ENCODE measurements at regions not wholly inside any gene's neighbourhood (a gene's known extent, or its start where the extent isn't known, plus 50 kb on each side); places are given as distances from the start of the nearest gene placed in this dataset.

DNA sequence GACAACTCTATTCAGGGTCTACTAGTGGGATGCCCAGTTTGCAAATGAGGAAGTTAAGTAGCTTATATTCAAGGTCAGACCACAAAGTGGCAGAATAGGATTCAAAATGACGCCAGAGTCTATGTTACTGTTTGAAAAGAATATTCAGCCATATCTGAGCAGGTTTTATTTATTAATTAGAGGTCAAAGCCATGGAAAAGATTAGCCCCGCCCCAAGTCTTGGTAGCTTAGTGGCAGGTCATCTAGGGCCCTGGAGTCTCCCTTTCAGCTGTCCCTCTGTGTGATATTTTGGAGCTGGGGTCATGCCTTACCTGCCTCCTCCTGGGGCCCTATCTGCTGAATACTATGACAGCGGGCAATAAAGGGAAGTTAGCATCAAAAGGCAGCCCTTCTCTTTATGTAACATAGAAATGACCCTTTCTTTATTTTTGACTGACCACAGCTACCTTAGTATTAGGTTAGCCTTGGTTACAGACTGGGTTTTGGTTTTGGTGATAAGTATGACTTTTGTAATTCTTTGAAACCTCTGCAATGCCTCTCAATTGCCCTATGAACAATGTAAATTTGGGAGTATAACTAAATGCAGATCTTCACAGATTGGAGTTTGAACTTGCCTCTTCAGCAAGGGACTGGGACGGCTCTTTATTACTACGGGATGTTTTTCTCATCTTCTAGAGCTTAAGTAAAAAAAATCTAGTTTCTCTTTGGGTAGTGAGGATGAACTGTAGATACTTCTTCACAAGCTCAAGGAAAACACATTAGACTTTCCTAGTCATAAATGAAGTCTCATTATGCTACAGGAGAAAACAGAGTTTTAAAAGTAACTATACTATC, 153.0 kb upstream of the ITGA4 start:
- DNase-seq (ENCODE audit: low read depth in 3 of 3, low spot score in 1 of 3): no peak

GRCh38 chr2:181305301-181306123, 151.7 kb upstream of the ITGA4 start:
- DNase-seq (ENCODE audit: low read depth in 3 of 3, low spot score in 1 of 3): no peak

- DNase-seq (ENCODE audit: low read depth in 3 of 3, low spot score in 1 of 3): no peak
These were observed 150.4 kb upstream of the ITGA4 start for GRCh38 chr2:181306785-181307184.

DNA sequence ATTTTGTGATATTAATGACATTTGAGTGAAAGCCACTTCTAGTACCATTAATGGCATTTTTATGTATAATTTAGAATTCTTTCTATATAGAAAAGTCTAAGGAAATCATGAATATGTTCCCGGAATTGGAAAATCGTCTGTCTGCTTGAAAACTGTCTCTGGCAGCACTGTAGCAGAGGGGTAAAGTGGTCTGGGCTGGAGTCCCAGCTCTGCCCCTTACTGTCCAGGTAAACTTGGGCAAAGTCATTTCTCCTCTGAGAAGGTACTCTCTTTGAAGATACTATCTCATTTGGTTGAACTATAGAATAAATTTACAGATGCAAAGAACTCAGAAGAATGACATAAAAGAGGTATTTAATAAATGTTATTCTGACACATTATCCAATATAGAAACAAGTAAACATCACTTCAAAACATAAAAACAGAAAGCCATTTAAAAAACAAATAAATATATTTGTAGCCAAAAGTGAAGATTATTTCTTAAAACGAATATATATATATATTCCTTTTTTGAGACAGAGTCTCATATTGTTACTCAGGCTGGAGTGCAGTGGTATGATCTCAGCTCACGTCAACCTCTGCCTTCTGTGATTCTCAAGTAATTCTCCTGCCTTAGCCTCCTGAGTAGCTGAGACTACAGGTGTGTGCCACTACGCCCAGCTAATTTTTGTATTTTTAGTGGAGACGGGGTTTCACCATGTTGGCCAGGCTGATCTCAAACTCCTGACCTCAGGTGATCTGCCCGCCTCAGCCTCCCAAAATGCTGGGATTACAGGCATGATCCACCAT, 149.8 kb upstream of the ITGA4 start:
- no peak for DNase-seq (ENCODE audit: low read depth in 3 of 3, low spot score in 1 of 3)

- DNase-seq (ENCODE audit: low read depth in 3 of 3, low spot score in 1 of 3): no peak
These were observed 148.2 kb upstream of the ITGA4 start for GRCh38 chr2:181308766-181309515.

DNA sequence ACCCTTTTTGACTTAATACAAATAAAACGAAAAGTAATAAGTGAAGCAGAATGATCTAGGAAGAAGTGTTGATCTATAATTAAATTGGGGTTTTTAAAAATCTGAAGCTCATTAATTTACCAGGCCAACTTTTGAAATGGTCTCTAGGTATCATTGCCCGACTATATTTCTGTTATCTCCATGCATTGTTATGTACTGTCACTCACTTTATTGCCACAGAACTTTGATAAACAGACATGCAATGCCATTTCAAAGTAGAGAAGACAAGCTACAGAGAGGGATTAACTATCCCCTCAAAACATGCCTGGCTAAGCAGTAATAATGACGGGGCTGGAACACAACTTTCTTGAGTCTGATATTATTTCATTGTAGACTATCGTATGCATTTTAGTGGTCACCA, 147.6 kb upstream of the ITGA4 start:
- DNase-seq (ENCODE audit: low read depth in 3 of 3, low spot score in 1 of 3): no peak

DNA sequence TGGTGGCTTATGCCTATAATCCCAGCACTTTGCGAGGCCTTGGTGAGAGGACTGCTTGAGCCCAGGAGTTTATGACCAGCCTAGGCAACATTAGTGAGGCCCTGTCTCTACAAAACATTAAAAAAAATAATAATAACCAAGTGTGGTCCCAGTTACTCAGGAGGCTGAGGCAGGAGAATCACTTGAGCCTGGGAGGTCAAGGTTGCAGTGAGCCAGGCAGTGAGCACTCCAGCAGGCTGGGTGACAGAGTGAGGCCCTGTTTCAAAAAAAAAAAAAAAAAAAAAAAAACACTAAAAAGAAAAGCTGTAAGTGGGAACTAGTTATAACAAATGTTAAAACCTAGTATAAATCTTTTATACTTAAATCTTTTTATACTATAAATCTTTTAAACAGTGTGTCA, 146.2 kb upstream of the ITGA4 start:
- DNase-seq (ENCODE audit: low read depth in 3 of 3, low spot score in 1 of 3): no peak

GRCh38 chr2:181311837-181312236, 145.3 kb upstream of the ITGA4 start:
- DNase-seq (ENCODE audit: low read depth in 3 of 3, low spot score in 1 of 3): no peak

GRCh38 chr2:181312515-181312927, 144.7 kb upstream of the ITGA4 start:
- no peak for DNase-seq (ENCODE audit: low read depth in 3 of 3, low spot score in 1 of 3)

- no peak for DNase-seq (ENCODE audit: low read depth in 3 of 3, low spot score in 1 of 3)
These were observed 143.3 kb upstream of the ITGA4 start for GRCh38 chr2:181313845-181314244.

DNA sequence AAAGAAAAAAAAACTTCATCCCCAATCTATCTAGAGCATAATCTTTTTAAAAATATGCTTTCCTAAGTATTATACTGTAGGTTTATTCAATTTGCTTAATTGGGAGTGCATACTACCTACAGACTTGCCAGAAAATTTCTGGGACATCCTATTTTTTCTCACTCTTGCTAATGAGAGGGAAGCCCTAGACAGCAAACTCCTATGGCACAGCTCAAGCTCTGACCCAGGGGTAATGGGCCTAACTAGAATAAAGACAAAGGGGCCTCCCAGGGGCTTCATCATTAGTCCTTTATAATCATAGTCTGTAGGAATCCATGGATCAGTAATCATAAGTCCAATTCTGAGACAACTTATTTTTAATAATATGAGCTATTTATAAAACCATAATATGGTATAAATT, 142.6 kb upstream of the ITGA4 start:
- DNase-seq (ENCODE audit: low read depth in 3 of 3, low spot score in 1 of 3): no peak

- no peak for DNase-seq (ENCODE audit: low read depth in 3 of 3, low spot score in 1 of 3)
These were observed 139.7 kb upstream of the ITGA4 start for GRCh38 chr2:181317511-181317910.

DNA sequence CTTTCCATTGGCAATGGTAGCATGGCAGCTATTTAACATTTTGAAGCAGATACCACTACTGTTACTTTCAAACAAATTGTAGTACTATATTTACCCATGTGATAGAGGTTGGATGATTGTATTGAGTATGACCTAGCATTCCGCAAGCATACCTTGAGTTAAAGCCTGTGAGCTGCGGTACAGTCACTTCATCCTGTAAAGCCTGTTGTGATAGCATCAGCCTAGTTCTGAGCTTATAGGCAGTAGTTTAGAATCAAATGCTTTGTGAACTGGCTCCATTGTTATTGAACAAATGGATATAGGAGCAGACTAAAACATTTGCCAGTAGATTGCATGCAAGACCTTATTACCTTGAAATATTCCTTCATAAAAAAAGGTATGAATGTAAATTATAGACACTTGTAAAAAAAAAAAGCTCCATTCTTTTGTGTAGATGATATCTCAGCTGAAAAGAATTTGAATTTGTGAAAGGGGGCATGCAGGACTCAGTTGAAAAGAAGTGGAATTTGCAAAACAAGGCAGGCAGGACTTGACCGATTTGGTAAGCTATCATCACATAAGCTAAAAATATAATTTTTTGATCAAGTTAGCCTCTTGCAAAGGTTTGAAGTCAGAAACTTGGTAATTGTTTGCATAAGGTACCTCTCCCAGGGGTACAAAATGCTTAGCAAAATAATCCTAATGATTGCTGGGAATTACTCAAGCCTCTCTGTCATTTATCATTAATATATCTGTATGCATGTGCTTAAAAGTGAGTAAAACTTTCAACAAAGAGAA, 138.5 kb upstream of the ITGA4 start:
- no peak for DNase-seq (ENCODE audit: low read depth in 3 of 3, low spot score in 1 of 3)

DNA sequence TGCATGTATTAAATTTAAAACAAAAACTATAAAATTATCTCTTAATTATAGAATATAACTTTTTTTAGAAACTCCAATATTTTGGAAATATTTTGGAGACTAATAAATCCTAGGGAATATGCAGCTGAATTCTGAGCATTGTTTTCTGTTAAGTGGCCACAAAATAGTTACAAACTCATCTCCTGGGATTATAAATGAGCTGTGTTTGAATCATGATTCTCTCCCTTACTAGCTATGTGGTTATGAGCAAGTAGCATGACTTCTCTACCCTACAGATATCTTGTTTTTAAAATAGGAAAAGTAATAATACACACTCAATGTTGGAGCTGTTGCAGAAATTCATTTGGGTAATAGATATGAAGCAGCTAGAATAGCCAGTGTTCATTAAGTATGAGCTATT, 137.9 kb upstream of the ITGA4 start:
- no peak for DNase-seq (ENCODE audit: low read depth in 3 of 3, low spot score in 1 of 3)

DNA sequence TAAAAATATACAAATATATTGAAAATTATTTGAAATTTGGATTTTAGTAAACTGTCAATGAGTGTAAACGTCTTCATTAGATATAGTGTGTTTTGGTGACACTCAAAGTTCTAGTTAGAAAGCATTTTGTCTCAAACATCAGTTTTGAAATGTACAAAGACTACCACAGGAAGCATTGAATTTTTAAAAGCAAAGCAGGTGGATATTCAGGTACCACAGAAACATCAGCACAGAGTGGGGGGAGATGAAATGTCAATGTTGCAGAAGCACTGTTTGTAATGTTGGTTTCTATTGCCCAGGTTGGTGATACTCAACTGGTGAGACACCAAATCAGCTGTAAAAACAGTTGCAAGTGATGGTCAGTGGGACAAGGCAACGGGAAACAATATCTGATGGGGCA, 136.5 kb upstream of the ITGA4 start:
- DNase-seq (ENCODE audit: low read depth in 3 of 3, low spot score in 1 of 3): no peak

DNA sequence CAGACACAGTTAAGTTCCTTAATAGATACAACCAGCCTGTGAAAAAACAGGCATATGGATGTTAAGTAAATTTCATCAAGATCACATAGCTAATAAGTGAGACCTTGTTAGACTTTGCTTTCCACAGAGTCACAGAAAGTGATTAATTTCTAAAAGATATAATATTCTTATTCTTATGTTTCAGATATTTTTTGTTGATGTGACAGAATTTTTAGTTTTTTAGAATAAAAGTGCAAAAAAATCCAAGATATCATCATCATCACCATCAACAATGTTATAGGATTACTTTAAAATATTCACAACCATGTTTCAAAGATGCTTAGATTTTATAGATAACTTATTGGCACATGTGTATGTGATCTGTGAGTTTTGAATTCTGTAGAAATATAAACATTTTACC, 132.3 kb upstream of the ITGA4 start:
- DNase-seq (ENCODE audit: low read depth in 3 of 3, low spot score in 1 of 3): no peak

GRCh38 chr2:181326661-181327060, 130.5 kb upstream of the ITGA4 start:
- DNase-seq (ENCODE audit: low read depth in 3 of 3, low spot score in 1 of 3): no peak

DNA sequence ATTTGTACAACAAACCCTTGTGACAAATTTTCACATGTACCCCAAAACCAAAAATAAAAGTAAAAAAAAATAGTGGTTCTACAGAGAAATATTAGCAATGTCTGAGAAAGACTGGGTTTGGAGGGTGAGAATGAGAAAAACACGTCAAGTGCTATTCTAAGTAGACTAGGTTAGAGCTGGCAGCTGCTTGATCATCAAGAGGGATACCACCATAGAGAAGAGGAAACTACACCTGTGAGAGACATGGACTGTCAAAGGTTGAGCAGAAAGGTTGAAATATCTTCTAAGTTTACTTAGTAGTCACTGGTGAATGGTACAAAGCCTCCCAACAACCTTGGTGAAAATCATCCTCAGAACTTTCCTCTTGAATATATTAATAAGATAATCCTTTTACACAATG, 126.9 kb upstream of the ITGA4 start:
- DNase-seq (ENCODE audit: low read depth in 3 of 3, low spot score in 1 of 3): no peak

DNA sequence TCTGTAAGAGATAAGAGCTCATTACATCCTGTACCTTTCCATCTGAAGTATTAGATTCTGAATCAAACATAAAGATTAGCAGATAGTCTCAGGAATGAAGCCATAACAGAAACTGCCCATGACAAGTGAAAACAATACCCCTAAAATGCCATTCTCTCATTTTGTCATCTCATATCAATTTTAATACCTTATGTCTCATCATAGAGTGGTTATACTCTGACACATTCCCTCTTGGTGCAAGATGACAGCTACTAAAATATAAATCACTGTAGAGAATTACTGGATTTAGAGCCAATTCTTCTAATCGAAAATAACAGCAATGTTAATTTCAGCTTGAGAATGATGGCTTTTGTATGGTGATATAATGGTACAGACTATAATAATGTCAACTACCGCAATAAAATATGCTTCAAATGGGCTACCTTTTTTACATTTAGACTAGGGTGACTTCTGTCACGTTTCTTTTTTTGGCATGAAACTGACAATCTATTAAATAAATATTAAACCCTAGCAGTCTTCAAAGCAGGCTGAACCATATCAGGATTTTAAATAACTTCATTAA, 125.1 kb upstream of the ITGA4 start:
- no peak for DNase-seq (ENCODE audit: low read depth in 3 of 3, low spot score in 1 of 3)

All from stimulated activated CD4-positive, alpha-beta T cell treated with anti-CD3 and anti-CD28 coated beads, TNF-alpha, amount 100 ng/mL, for 1 hour (primary cell).